Upper lobe of right lung (tissue), 1 donor: ENCODE measurements at regions not wholly inside any gene's neighbourhood (a gene's known extent, or its start where the extent isn't known, plus 50 kb on each side); places are given as distances from the start of the nearest gene placed in this dataset.
A peak's percentile ranks its signal among the peaks of the same experiment; 100 is the strongest.

Experiments
- ATAC-seq: fragments of 200-7000 bp; cut with Tn5 transposase; one replicate; pipeline ENCODE4 v1.9.1; 2020; ENCODE audit warnings: mild to moderate bottlenecking, moderate library complexity
- DNase-seq: peaks from one replicate; pipeline ENCODE4 v3.0.0-alpha.2; 2020
- H3K27ac ChIP-seq: fragments of 200-600 bp; one replicate; pipeline ENCODE4 v1.8.0; 2022
- H3K27me3 ChIP-seq: fragments of 200-600 bp; one replicate; pipeline ENCODE4 v1.8.0; 2022; ENCODE audit warnings: mild to moderate bottlenecking
- H3K36me3 ChIP-seq: fragments of 200-600 bp; one replicate; pipeline ENCODE4 v1.8.0; 2022
- H3K4me1 ChIP-seq: fragments of 200-600 bp; one replicate; pipeline ENCODE4 v1.8.0; 2022
- H3K4me3 ChIP-seq: fragments of 200-600 bp; one replicate; pipeline ENCODE4 v1.8.0; 2022; ENCODE audit warnings: mild to moderate bottlenecking
- H3K9me3 ChIP-seq: fragments of 200-600 bp; one replicate; pipeline ENCODE4 v1.8.0; 2022
- intact Hi-C: fragments of 100-400 bp; cut with DNase I; formaldehyde crosslinking; loops from one replicate; pipeline ENCODE4 v1.11.0; 2022
- TF ChIP-seq, protein P1 (sequence below): fragments of 200-600 bp; IDR thresholded peaks from one replicate; pipeline ENCODE4 v1.8.0; 2022; ENCODE audit warnings: antibody characterized with exemption
- donor health status: DM: no; HTN: yes; CAD: no; lungs with severe emphysema.

DNA sequence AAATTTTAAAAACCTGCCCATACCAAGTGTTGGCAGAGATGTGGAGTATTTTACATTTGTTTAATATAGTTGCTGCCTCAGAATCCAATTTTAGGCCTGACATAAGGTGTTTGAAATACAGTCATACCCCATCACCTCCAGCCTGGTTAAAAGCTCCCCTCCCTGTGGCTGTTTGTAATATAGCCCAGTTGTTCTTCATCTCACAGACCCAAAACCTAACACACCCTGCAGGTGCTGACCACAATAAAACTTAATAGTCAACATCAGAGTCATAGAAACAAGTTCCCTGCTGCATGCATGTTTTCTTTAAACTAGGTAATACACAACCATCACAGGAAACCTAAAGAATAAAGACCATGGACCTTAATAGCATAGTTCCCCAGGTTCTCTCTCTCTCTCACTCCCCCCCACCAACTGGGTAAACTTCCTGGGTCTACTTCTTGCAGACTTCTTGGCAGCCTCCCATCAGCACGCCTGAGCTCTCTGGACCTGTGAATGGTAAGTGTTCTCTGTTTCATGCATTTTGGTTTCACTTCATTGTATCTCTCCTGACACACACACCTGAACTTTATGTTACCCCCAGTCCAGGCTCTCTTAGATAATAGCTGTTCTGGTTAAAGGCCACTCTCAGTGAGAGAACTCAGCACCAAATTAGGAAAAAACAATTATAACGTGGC, 1369.9 kb downstream of the EFNB2 start:
- ATAC-seq (peak; percentile 79), DNase-seq (peak; percentile 71)
- intact Hi-C loops: no loop called here
- H3K9me3 ChIP-seq: no peaks in the 10 kb centered on the region
- H3K4me1 ChIP-seq: no peaks in the 10 kb centered on the region
- H3K36me3 ChIP-seq: no peaks in the 10 kb centered on the region
- no peak overlapping the region for H3K4me3 ChIP-seq
- H3K27me3 ChIP-seq: no peaks in the 10 kb centered on the region
- TF ChIP-seq, protein P1, sequence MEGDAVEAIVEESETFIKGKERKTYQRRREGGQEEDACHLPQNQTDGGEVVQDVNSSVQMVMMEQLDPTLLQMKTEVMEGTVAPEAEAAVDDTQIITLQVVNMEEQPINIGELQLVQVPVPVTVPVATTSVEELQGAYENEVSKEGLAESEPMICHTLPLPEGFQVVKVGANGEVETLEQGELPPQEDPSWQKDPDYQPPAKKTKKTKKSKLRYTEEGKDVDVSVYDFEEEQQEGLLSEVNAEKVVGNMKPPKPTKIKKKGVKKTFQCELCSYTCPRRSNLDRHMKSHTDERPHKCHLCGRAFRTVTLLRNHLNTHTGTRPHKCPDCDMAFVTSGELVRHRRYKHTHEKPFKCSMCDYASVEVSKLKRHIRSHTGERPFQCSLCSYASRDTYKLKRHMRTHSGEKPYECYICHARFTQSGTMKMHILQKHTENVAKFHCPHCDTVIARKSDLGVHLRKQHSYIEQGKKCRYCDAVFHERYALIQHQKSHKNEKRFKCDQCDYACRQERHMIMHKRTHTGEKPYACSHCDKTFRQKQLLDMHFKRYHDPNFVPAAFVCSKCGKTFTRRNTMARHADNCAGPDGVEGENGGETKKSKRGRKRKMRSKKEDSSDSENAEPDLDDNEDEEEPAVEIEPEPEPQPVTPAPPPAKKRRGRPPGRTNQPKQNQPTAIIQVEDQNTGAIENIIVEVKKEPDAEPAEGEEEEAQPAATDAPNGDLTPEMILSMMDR: no peak
- H3K27ac ChIP-seq: no peak overlapping the region

DNA sequence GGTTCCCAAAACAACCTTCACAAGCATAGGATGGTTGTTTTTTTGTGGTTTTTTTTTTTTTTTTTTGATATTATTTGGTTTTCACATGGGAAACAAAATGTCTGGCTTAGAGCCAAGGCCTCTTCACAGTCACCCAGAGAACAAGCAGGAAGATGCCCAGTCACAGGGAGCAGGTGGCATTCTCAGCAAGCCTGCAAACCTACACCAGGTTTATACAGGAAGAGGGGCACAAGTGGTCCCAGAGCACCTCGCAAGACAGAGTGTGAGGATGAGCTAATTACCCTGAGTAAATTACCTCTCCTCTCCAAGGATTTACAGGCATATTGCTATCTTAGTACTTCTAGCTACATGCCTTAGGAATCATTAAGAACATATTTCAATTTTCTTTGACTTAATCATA, 1375.6 kb downstream of the EFNB2 start:
- TF ChIP-seq, protein P1: no peak
- H3K9me3 ChIP-seq: no peaks in the 10 kb centered on the region
- no peaks in the 10 kb centered on the region for H3K4me1 ChIP-seq
- H3K4me3 ChIP-seq: no peak overlapping the region
- no peaks in the 10 kb centered on the region for H3K27me3 ChIP-seq
- no peak overlapping the region for H3K27ac ChIP-seq
- intact Hi-C loops: no loop called here
- DNase-seq: no peak
- H3K36me3 ChIP-seq: no peaks in the 10 kb centered on the region
- no peak for ATAC-seq

DNA sequence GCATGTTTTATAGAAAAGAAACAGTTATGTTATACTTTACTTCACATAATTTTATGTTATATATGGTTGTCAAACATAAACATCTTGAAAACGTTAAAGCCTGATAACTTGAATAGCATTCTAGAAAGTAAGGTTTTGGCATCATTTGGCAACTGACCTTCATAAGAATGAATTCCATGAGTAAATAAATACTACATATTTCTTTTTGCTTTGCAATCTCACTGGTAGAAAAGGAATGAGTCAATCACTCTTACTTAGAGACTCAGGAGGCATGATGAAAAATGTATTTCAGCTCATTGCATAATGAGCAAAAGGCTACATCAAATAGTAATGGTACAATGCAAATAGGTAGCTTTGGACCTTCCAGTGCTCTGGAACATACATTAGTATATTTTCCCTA, 1381.9 kb downstream of the EFNB2 start:
- Histone ChIP-seq H3K4me1 (no peaks in the 10 kb centered on the region), H3K36me3 (no peaks in the 10 kb centered on the region), H3K4me3 (no peak overlapping the region), H3K27ac (no peak overlapping the region), H3K27me3 (no peaks in the 10 kb centered on the region), H3K9me3 (no peaks in the 10 kb centered on the region)
- DNase-seq (no peak), ATAC-seq (no peak)
- TF ChIP-seq, protein P1: no peak
- intact Hi-C loops: no loop called here

DNA sequence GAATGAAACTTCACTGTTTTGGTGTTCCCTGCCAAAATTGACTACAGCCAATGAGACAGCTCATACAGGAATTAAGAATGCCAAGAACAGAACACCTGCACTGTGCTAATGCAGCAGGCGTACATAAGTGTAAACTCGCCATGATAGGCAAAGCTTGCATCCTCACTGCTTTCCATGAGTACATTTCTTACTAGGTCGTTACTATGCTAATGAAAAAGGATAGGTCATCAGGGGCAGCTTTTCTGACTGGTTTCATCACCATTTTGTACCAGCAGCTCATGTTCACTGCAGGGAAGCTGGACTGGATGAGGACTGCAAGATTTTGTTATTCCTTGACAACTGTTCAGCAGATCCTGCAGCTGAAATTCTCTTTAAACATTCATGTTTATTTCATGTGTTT, 1383.8 kb downstream of the EFNB2 start:
- Histone ChIP-seq H3K27ac (no peak overlapping the region), H3K27me3 (no peaks in the 10 kb centered on the region), H3K4me1 (no peaks in the 10 kb centered on the region), H3K4me3 (no peak overlapping the region), H3K36me3 (no peaks in the 10 kb centered on the region), H3K9me3 (no peaks in the 10 kb centered on the region)
- TF ChIP-seq, protein P1: no peak
- no peak for ATAC-seq
- no peak for DNase-seq
- intact Hi-C loops: no loop called here

DNA sequence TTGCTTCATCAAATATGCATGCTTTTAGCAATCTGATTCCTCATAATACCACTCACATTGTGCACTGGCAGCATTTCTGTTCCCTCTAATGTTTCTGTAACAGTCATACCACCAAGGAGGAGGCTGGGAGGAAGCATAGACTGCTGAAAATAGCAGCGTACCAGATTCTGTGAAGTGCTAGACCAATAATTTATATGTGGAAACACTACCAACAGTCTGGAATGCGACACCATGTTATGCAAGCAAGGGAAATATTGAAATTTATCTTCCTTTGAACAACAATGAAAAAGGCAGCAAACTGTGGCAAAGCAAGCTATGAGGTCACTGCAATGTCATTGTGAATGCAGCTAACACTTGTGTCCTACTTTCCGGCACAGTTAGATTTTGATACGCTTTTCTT, 1388.0 kb downstream of the EFNB2 start:
- no peaks in the 10 kb centered on the region for H3K4me1 ChIP-seq
- H3K36me3 ChIP-seq: no peaks in the 10 kb centered on the region
- TF ChIP-seq, protein P1: no peak
- intact Hi-C loops: no loop called here
- no peak for ATAC-seq
- no peak overlapping the region for H3K4me3 ChIP-seq
- no peaks in the 10 kb centered on the region for H3K27me3 ChIP-seq
- DNase-seq: no peak
- H3K27ac ChIP-seq: no peak overlapping the region
- H3K9me3 ChIP-seq: no peaks in the 10 kb centered on the region

DNA sequence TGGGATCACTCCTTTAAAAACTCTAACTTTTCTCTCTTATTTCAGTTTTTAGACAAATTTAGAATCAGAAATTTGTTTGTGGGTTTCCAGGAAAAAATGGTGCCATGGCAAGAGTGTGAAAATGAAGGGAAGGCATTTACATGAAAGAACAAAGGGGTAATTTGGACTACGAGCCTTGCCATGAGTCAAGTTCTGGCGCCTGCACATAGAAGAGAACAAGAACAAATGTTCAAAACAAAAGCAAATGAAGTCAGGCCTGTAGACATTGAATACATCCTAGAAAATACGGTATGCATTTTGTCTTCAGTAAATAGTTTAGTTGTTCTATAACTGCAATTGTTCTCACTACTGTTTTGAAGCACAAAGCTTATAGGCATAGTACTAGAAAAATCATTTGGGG, 1390.5 kb downstream of the EFNB2 start:
- intact Hi-C loops: no loop called here
- no peaks in the 10 kb centered on the region for H3K36me3 ChIP-seq
- H3K9me3 ChIP-seq: no peaks in the 10 kb centered on the region
- DNase-seq (no peak), ATAC-seq (no peak)
- TF ChIP-seq, protein P1: no peak
- no peaks in the 10 kb centered on the region for H3K27me3 ChIP-seq
- H3K27ac ChIP-seq: no peak overlapping the region
- H3K4me1 ChIP-seq: no peaks in the 10 kb centered on the region
- H3K4me3 ChIP-seq: no peak overlapping the region
